ENCODE measurements at regions not wholly inside any gene's neighbourhood (a gene's known extent, or its start where the extent isn't known, plus 50 kb on each side); places are given as distances from the start of the nearest gene placed in this dataset.
A peak's percentile ranks its signal among the peaks of the same experiment; 100 is the strongest.

GRCh38 chr6:155684416-155685196 is 229.0 kb upstream of the NOX3 start:
- H3K9me3 Mint-ChIP-seq: no peaks in the 10 kb centered on the region
- no peak for DNase-seq
- H3K27ac Mint-ChIP-seq: no peak overlapping the region
- no peaks in the 10 kb centered on the region for H3K27me3 Mint-ChIP-seq (ENCODE audit: insufficient read depth)
- H3K36me3 Mint-ChIP-seq (ENCODE audit: low read depth): no peaks in the 10 kb centered on the region
- TF ChIP-seq CTCF (IDR thresholded peaks at IDR 0.05): no peak
- H3K4me1 Mint-ChIP-seq (ENCODE audit: low read depth): no peaks in the 10 kb centered on the region
- H3K4me3 Mint-ChIP-seq: no peak overlapping the region

GRCh38 chr6:155678361-155678760 is 222.7 kb upstream of the NOX3 start:
- Mint-ChIP-seq H3K36me3 (ENCODE audit: low read depth) (no peaks in the 10 kb centered on the region), H3K27ac (peak overlapping the region; percentile 8), H3K4me1 (ENCODE audit: low read depth) (peaks cover 31% of the 10 kb centered on the region), H3K4me3 (no peak overlapping the region), H3K27me3 (ENCODE audit: insufficient read depth) (no peaks in the 10 kb centered on the region), H3K9me3 (no peaks in the 10 kb centered on the region)
- peak; percentile 2 for DNase-seq
- no peak for TF ChIP-seq CTCF (IDR thresholded peaks at IDR 0.05)

GRCh38 chr6:155676346-155676745 is 220.7 kb upstream of the NOX3 start:
- Mint-ChIP-seq H3K27me3 (ENCODE audit: insufficient read depth) (no peaks in the 10 kb centered on the region), H3K4me3 (no peak overlapping the region), H3K4me1 (ENCODE audit: low read depth) (peaks cover 31% of the 10 kb centered on the region), H3K9me3 (no peaks in the 10 kb centered on the region), H3K36me3 (ENCODE audit: low read depth) (no peaks in the 10 kb centered on the region), H3K27ac (no peak overlapping the region; the same call in 1 of the 2 replicates)
- no peak for TF ChIP-seq CTCF (IDR thresholded peaks at IDR 0.05)
- DNase-seq: no peak

- peaks cover 2% of the 10 kb centered on the region; the same call in 1 of the 2 replicates for H3K27me3 Mint-ChIP-seq (ENCODE audit: insufficient read depth)
- no peaks in the 10 kb centered on the region for H3K9me3 Mint-ChIP-seq
- H3K4me1 Mint-ChIP-seq (ENCODE audit: low read depth): no peaks in the 10 kb centered on the region
- no peak for DNase-seq
- H3K27ac Mint-ChIP-seq: no peak overlapping the region
- H3K36me3 Mint-ChIP-seq (ENCODE audit: low read depth): no peaks in the 10 kb centered on the region
- no peak for TF ChIP-seq CTCF (IDR thresholded peaks at IDR 0.05)
- no peak overlapping the region for H3K4me3 Mint-ChIP-seq
Observed at GRCh38 chr6:155670655-155671054, 215.0 kb upstream of the NOX3 start.

- DNase-seq: no peak
- Mint-ChIP-seq H3K9me3 (no peaks in the 10 kb centered on the region), H3K36me3 (ENCODE audit: low read depth) (peaks cover 4% of the 10 kb centered on the region; the same call in 1 of the 2 replicates), H3K27me3 (ENCODE audit: insufficient read depth) (no peaks in the 10 kb centered on the region; the same call in 1 of the 2 replicates), H3K4me1 (ENCODE audit: low read depth) (no peaks in the 10 kb centered on the region), H3K27ac (no peak overlapping the region), H3K4me3 (no peak overlapping the region)
- no peak for TF ChIP-seq CTCF (IDR thresholded peaks at IDR 0.05)
Observed at GRCh38 chr6:155660251-155660977, 204.8 kb upstream of the NOX3 start.

All from HFFc6 (cell line).